ENCODE measurements at regions not wholly inside any gene's neighbourhood (a gene's known extent, or its start where the extent isn't known, plus 50 kb on each side); places are given as distances from the start of the nearest gene placed in this dataset.
"Not testable (repeated sequence)": the region's sequence is repeated elsewhere in the genome, so short reads cannot be mapped to it uniquely, and the experiment has no call there.

DNA sequence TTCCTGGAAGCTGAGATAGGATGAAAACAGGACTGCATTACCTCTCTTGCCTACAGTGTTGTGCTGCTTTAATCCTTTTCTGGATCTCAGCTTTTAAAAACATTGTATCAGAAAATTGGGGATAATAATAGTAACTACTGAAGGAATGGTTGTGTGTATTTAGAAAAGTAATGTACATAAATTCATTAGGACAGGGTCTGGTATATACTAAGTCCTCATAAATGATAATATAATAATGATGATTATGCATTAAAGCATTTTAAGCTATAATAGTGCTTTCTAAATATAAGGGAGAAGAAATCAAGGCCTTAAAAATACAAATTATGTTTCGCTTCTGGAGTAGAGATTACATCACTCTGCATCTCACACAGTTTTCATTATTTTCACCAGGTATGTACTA, 530.1 kb downstream of the ZNF385D start:
- H3K4me3 ChIP-seq (ENCODE audit: low read length), result no peak overlapping the region
- TF ChIP-seq, protein P1, sequence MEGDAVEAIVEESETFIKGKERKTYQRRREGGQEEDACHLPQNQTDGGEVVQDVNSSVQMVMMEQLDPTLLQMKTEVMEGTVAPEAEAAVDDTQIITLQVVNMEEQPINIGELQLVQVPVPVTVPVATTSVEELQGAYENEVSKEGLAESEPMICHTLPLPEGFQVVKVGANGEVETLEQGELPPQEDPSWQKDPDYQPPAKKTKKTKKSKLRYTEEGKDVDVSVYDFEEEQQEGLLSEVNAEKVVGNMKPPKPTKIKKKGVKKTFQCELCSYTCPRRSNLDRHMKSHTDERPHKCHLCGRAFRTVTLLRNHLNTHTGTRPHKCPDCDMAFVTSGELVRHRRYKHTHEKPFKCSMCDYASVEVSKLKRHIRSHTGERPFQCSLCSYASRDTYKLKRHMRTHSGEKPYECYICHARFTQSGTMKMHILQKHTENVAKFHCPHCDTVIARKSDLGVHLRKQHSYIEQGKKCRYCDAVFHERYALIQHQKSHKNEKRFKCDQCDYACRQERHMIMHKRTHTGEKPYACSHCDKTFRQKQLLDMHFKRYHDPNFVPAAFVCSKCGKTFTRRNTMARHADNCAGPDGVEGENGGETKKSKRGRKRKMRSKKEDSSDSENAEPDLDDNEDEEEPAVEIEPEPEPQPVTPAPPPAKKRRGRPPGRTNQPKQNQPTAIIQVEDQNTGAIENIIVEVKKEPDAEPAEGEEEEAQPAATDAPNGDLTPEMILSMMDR (IDR thresholded peaks at IDR 0.05; ENCODE audit: insufficient read depth, low read depth, low read length, missing control alignments), result no peak
- no peak for DNase-seq (ENCODE audit: low read depth)

GRCh38 chr3:21216598-21216997, 534.4 kb downstream of the ZNF385D start:
- peak; percentile 40 for DNase-seq (ENCODE audit: low read depth)
- no peak overlapping the region for H3K4me3 ChIP-seq (ENCODE audit: low read length)
- TF ChIP-seq, protein P1 (IDR thresholded peaks at IDR 0.05; ENCODE audit: insufficient read depth, low read depth, low read length, missing control alignments), result peak; percentile 62

- DNase-seq (ENCODE audit: low read depth); H3K4me3 ChIP-seq (ENCODE audit: low read length): not testable (repeated sequence)
Observed at GRCh38 chr3:21204122-21204521, 546.9 kb downstream of the ZNF385D start.

DNA sequence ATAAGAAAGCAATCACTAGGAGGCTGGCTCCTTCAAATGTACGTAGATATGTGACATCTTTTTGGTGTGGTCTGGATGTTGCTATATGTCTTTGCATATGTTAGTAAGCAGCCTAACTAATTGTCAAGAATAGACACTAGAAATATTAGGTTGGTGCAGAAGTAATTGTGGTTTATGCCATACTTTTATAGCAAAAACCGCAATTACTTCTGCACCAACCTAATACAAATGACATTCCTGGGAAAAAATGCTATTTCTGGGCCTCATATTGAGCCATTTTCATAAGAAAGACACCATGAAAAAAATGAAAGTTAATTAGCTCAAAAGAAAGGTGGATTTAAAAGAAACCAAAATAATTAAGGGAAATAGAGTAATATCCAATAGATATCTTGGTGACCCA, 555.8 kb downstream of the ZNF385D start:
- DNase-seq (ENCODE audit: low read depth), result no peak
- TF ChIP-seq, protein P1 (IDR thresholded peaks at IDR 0.05; ENCODE audit: insufficient read depth, low read depth, low read length, missing control alignments), result no peak
- H3K4me3 ChIP-seq (ENCODE audit: low read length), result no peak overlapping the region

GRCh38 chr3:21194036-21194435, 557.0 kb downstream of the ZNF385D start:
- DNase-seq (ENCODE audit: low read depth); H3K4me3 ChIP-seq (ENCODE audit: low read length): not testable (repeated sequence)

GRCh38 chr3:21188459-21188858, 562.6 kb downstream of the ZNF385D start:
- DNase-seq (ENCODE audit: low read depth), result no peak
- TF ChIP-seq, protein P1 (IDR thresholded peaks at IDR 0.05; ENCODE audit: insufficient read depth, low read depth, low read length, missing control alignments), result no peak
- H3K4me3 ChIP-seq (ENCODE audit: low read length), result no peak overlapping the region

- H3K4me3 ChIP-seq (ENCODE audit: low read length), result no peak overlapping the region
- TF ChIP-seq, protein P1 (IDR thresholded peaks at IDR 0.05; ENCODE audit: insufficient read depth, low read depth, low read length, missing control alignments), result no peak
Observed at GRCh38 chr3:21185816-21186314, 565.1 kb downstream of the ZNF385D start.

GRCh38 chr3:21174461-21174860, 576.5 kb downstream of the ZNF385D start:
- DNase-seq (ENCODE audit: low read depth), result peak; percentile 16

More at GRCh38 chr3:21185816-21186314, 565.1 kb downstream of the ZNF385D start:
- DNase-seq (ENCODE audit: low read depth), result no peak

More at GRCh38 chr3:21174461-21174860, 576.5 kb downstream of the ZNF385D start:
- TF ChIP-seq, protein P1 (IDR thresholded peaks at IDR 0.05; ENCODE audit: insufficient read depth, low read depth, low read length, missing control alignments), result no peak
- H3K4me3 ChIP-seq (ENCODE audit: low read length), result no peak overlapping the region

All from epithelial cell of esophagus (primary cell).